Islet of Langerhans (tissue), 1 donor: ENCODE measurements at regions not wholly inside any gene's neighbourhood (a gene's known extent, or its start where the extent isn't known, plus 50 kb on each side); places are given as distances from the start of the nearest gene placed in this dataset.

ENCODE experiments used
- FAIRE-seq: peaks from one replicate; lab custom pipeline; 2011; peaks lifted over from hg19 to GRCh38; lab: Jason Lieb, UNC

DNA sequence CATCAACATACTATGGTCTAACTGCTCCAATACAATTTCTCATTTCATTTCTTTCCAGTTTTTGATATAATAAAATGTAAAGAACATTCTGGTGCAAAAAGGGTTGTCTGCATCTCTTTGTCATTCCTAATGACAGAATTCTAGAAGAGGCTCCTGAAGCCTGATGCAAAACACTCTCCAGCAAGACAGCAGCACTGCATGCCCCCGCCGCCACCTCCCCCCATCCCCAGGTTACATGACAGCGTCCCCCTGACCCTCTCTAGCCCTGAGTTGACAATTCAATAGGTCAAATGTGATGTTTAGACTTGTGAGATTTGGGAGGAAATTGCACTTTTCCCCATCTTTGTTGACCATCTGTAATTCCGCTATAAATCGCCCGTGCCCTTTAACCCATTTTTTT lies 64.6 kb upstream of the C1orf21 start:
- no peak for FAIRE-seq

DNA sequence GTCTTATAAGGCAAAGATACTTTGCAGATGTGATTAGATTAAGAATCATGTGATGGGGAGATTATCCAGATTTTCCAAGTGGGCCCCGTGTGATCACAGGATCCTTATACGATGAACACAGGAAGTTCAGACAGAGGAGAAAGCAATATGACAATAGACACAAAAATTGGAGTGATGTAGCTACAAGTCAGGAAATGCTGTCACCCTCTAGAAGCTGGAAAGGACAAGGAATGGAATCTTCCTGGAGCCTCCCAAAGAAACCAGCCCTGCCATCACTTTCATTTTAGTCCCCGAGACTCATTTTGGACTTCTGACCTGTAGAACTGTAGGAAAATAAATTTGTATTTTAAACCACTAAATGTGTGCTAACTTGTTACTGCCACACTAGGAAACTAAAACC lies 61.9 kb upstream of the C1orf21 start:
- no peak for FAIRE-seq

DNA sequence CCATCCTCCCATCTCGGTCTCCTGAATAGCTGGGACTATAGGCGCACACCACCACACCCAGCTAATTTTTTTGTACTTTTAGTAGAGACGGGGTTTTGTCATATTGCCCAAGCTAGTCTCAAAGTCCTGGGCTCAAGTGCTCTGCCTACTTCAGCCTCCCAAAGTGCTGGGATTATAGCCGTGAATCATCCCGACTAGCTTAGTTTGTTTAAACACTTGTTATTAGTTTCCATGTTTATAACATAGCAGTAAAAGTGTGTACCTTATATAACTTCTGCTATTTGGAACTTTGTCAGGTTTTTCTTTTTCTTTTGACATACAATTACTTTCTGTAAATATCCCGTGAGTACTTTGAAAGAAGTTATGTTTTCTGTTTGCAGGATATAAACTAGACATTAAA lies 60.6 kb upstream of the C1orf21 start:
- FAIRE-seq = no peak

DNA sequence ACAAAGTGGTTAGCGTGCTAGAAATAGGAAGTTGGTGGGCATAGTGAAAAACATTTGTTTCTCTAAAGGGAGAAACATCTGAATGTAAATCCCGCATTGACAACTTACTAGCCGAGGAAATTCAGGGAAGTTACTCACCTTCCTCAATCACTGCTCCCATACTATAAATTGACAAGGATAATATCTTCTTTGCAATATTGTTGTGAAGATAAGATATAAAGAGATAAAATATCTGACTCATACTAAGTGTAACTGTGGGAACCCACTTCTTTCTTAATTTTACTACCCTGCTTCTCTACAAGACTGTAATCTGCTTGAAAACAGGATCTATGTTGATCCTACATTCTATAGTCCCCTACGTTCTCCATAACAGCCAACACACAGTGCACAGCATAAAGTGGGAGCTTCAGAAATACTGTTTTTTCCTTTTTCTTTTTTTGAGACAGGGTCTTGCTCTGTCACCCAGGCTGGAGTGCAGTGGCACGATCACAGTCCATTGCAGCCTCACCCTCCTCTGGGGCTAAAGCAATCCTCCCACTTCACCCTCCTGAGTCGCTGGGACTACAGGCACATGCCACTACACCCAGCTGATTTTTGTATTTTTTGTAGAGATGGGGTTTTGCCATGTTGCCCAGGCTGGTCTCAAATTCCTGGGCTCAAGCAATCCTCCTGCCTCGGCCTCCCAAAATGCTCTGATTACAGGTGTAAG lies 57.4 kb upstream of the C1orf21 start:
- no peak for FAIRE-seq

DNA sequence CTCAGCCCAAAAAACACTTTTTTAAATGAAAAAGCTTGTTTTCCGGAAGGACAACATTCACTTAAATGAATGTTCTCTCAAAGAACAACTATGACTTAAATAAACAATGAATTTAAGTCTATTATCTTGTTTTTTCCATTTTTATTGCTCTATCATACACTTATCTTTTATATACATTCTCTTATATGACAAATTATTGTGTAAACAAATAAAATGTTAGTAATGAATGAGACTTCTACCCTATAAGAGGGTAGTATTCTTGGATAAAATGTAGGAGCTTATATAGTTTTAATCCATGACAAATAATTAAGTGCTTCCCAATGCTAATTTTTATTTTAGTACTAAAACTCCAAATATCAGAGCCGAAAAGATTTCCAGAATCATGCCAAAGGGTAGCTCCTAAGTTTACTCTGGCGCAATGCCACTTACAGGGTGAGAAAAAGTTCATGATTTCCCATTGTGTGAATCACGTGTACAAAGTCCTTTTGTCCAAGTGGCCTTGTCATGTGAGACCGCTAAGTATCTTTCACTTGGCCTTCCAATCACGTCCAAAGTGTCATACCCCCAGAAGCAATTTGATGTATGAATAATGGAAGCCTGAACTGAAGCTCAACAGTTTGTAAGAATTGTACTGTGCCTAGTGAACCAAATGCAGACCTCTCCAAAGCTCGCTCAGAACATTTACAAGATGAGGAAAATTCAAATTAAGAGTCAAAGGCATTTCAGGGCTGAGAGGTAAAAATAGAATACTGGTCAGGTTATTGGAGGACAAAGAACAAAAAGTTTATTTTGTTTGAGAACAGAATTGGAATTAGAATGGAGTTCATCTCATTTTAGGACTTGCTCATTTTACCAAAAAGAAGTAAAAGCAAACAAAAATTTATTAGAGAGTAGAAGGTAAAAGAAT lies 56.6 kb upstream of the C1orf21 start:
- no peak for FAIRE-seq

DNA sequence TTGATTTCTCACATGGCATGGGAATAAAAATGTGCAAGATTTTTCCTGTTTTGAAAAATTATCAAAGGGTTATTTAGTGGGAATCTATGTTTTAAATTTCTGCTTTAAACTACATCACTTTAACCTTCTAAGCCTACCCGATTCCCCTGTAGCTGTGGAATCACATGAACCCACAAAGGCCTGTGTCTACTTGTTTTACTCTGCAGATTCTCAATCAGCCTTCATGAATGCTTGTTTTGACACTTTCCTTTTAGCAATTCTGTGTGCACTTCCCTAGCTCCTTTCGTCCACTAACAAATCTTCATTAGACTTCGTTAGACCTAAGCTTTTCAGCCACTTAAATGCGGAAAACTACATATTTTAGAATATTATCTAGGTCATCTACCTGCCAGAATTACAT lies 56.0 kb upstream of the C1orf21 start:
- FAIRE-seq = no peak
